ENCODE measurements at regions not wholly inside any gene's neighbourhood (a gene's known extent, or its start where the extent isn't known, plus 50 kb on each side); places are given as distances from the start of the nearest gene placed in this dataset.

- TF ChIP-seq CTCF (IDR thresholded peaks at IDR 0.05) (no peak), FOXP4 (CRISPR knock-in tag; IDR thresholded peaks at IDR 0.05) (no peak), ATF2 (CRISPR knock-in tag; IDR thresholded peaks at IDR 0.05; ENCODE audit: borderline replicate concordance, low read depth) (no peak), ZNF121 (CRISPR knock-in tag; IDR thresholded peaks at IDR 0.05) (no peak), USF1 (CRISPR knock-in tag; IDR thresholded peaks at IDR 0.05) (no peak)
Measured at GRCh38 chr5:6183391-6184390, 194.7 kb downstream of the MED10 start.
